B cell (primary cell): ENCODE measurements at regions not wholly inside any gene's neighbourhood (a gene's known extent, or its start where the extent isn't known, plus 50 kb on each side); places are given as distances from the start of the nearest gene placed in this dataset.

Experiments used
- ATAC-seq: fragments of 200-7000 bp; cut with Tn5 transposase; one replicate; pipeline ENCODE4 v1.10.0; 2021; ENCODE audit warnings: low read depth, mild to moderate bottlenecking, moderate number of reproducible peaks, moderate library complexity
- CTCF ChIA-PET: fragments of 350-600 bp; sonication (Branson Sonifier 250); formaldehyde crosslinking; loops from one replicate; lab custom pipeline; 2021; ENCODE audit warnings: antibody characterized with exemption, inconsistent platforms; lab: Charles Lee
- POLR2A ChIA-PET: fragments of 350-600 bp; sonication (Branson Sonifier 250); formaldehyde crosslinking; loops from one replicate; lab custom pipeline; 2021; ENCODE audit warnings: antibody characterized with exemption; lab: Charles Lee
- DNase-seq: peaks from one replicate; pipeline ENCODE4 v3.0.0; 2013
- H2AFZ ChIP-seq: 2 replicates; pipeline ENCODE4 v1.6.1; 2012; ENCODE audit warnings: mild to moderate bottlenecking, low read depth, low read length; ENCODE audit not compliant: insufficient read depth, poor library complexity, severe bottlenecking
- H3K27ac ChIP-seq, 2 donors: 1 replicate in 1 of 2; 2 replicates in 1 of 2; pipeline ENCODE4 v1.5.1; 2012 to 2013; ENCODE audit warnings: low read length in 2 of 2, mild to moderate bottlenecking in 2 of 2, moderate library complexity in 1 of 2
- H3K27me3 ChIP-seq, 4 experiments: fragments of 200-600 bp in 1 of 4; sonication (generic) in 1 of 4; replicated peaks in 1 of 4; 1 replicate in 2 of 4; 2 replicates in 2 of 4; pipeline versions ENCODE4 v1.6.1 to v1.7.0; 2013 to 2016; ENCODE audit warnings: low read length in 3 of 4, mild to moderate bottlenecking in 2 of 4, mixed read lengths in 1 of 4, moderate library complexity in 1 of 4; ENCODE audit not compliant: insufficient read depth in 4 of 4, control insufficient read depth in 3 of 4; ENCODE audit errors: control extremely low read depth in 1 of 4
- H3K36me3 ChIP-seq, 2 experiments: replicated peaks in 1 of 2; 1 replicate in 1 of 2; 2 replicates in 1 of 2; pipeline versions ENCODE4 v1.6.1 to v1.7.1; 2013; ENCODE audit warnings: low read length in 1 of 2; ENCODE audit not compliant: insufficient read depth in 2 of 2, control insufficient read depth in 1 of 2; ENCODE audit errors: control extremely low read depth in 1 of 2, extremely low read depth in 1 of 2
- H3K4me1 ChIP-seq, 2 donors: fragments of 200-600 bp in 1 of 2; sonication (generic) in 1 of 2; 1 replicate in 1 of 2; 2 replicates in 1 of 2; pipeline versions ENCODE4 v1.5.1 to v1.6.1; 2013 to 2017; ENCODE audit warnings: low read length in 2 of 2; ENCODE audit not compliant: control insufficient read depth in 2 of 2, insufficient read depth in 2 of 2
- H3K4me2 ChIP-seq: replicated peaks from 2 replicates; pipeline ENCODE3; 2012; ENCODE audit warnings: mild to moderate bottlenecking, low read depth, low read length; ENCODE audit not compliant: poor library complexity, severe bottlenecking
- H3K4me3 ChIP-seq, 5 experiments: fragments of 200-600 bp in 1 of 5; sonication (generic) in 1 of 5; 1 replicate in 3 of 5; 2 replicates in 2 of 5; pipeline versions ENCODE4 v1.5.1 to v1.7.0; 2011 to 2016; ENCODE audit warnings: low read length in 4 of 5, mild to moderate bottlenecking in 4 of 5, low read depth in 2 of 5, control low read depth in 1 of 5, moderate library complexity in 1 of 5; ENCODE audit not compliant: insufficient read depth in 1 of 5; ENCODE audit errors: control extremely low read depth in 1 of 5, extremely low read depth in 1 of 5
- H3K79me2 ChIP-seq: fragments of 200-600 bp; sonication (generic); one replicate; pipeline ENCODE4 v1.6.0; 2016; ENCODE audit warnings: low read length; ENCODE audit not compliant: control insufficient read depth, insufficient read depth
- H3K9ac ChIP-seq: fragments of 200-600 bp; sonication (generic); 2 replicates; pipeline ENCODE4 v1.6.1; 2017; ENCODE audit warnings: mild to moderate bottlenecking, low read length, moderate library complexity
- H3K9me3 ChIP-seq, 3 donors: one replicate each; pipeline versions ENCODE4 v1.6.1 to v1.7.1; 2013; ENCODE audit warnings: low read length in 2 of 3; ENCODE audit not compliant: control insufficient read depth in 2 of 3, insufficient read depth in 1 of 3; ENCODE audit errors: control extremely low read depth in 1 of 3
- H4K20me1 ChIP-seq: 2 replicates; pipeline ENCODE4 v1.6.0; 2012; ENCODE audit warnings: mild to moderate bottlenecking, low read length; ENCODE audit not compliant: insufficient read depth, control insufficient read depth, poor library complexity, severe bottlenecking
- H3K27ac Mint-ChIP-seq: one replicate; pipeline ENCODE4 v1.8.0; 2021; ENCODE audit warnings: mixed read lengths
- H3K27me3 Mint-ChIP-seq: one replicate; pipeline ENCODE4 v1.8.0; 2021; ENCODE audit warnings: mixed read lengths
- H3K4me1 Mint-ChIP-seq: one replicate; pipeline ENCODE4 v1.8.0; 2021; ENCODE audit warnings: mixed read lengths
- H3K4me3 Mint-ChIP-seq: one replicate; pipeline ENCODE4 v1.8.0; 2021; ENCODE audit warnings: mixed read lengths
- H3K9me3 Mint-ChIP-seq: one replicate; pipeline ENCODE4 v1.8.0; 2022; ENCODE audit warnings: mixed read lengths; ENCODE audit not compliant: insufficient read depth
- CTCF ChIP-seq: fragments of 200-600 bp; IDR thresholded peaks from one replicate; pipeline ENCODE4 v1.8.0; 2022; ENCODE audit warnings: antibody characterized with exemption, mild to moderate bottlenecking
- EZH2 ChIP-seq: IDR thresholded peaks from 2 replicates; pipeline ENCODE4 v1.6.1; 2012; ENCODE audit warnings: borderline replicate concordance, low read depth, mild to moderate bottlenecking, moderate library complexity, low read length; ENCODE audit not compliant: insufficient read depth, poor library complexity, severe bottlenecking
- WGBS: methylation state at CpG from one replicate; pipeline ENCODE4 v1.1.5; 2013; ENCODE audit warnings: missing lambda C conversion rate; ENCODE audit not compliant: insufficient coverage; 5-methylcytosine and 5-hydroxymethylcytosine counted together
- intact Hi-C: fragments of 100-400 bp; cut with micrococcal nuclease; formaldehyde crosslinking; loops from one replicate; pipeline ENCODE4 v1.10.0; 2022

DNA sequence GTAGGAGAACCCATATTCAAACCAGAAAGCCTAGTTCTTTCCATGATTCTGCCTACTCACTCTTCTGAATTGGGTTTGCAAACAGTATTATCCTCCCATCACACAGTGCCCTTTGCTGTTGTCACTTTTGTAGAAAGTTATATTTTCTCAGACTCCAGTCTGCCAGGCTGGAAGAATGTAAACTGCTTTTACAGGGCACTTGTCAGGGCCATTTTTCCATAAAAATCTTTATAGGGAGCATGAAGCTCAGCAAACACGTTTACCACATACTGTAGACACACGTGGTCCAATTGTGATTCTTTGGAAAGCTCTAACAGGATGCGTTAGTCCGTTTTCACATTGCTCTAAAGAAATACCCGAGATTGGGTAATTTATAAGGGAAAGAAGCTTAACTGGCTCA is 204.0 kb downstream of the KCNN2 start:
- CTCF ChIA-PET, result no interaction called here
- no peak overlapping the region for H3K4me3 Mint-ChIP-seq
- H3K9me3 Mint-ChIP-seq, result peaks cover 10% of the 10 kb centered on the region

GRCh38 chr5:114565139-114565538 is 203.3 kb downstream of the KCNN2 start:
- ChIA-PET CTCF (no interaction called here), POLR2A (no interaction called here)
- Histone ChIP-seq H3K27ac (no peak overlapping the region), H3K27me3 (no peaks in the 10 kb centered on the region), H2AFZ (no peak overlapping the region), H3K9ac (no peak overlapping the region), H3K4me1 (no peaks in the 10 kb centered on the region), H3K4me2 (no peak overlapping the region), H3K79me2 (no peaks in the 10 kb centered on the region), H4K20me1 (no peaks in the 10 kb centered on the region), H3K4me3 (no peak overlapping the region), H3K36me3 (no peaks in the 10 kb centered on the region), H3K9me3 (no peaks in the 10 kb centered on the region)
- H3K4me1 Mint-ChIP-seq, result no peaks in the 10 kb centered on the region
- TF ChIP-seq EZH2 (no peak), CTCF (no peak)
- H3K27ac Mint-ChIP-seq, result no peak overlapping the region
- H3K27me3 Mint-ChIP-seq, result no peaks in the 10 kb centered on the region
- ATAC-seq, result no peak
- H3K9me3 Mint-ChIP-seq, result peaks cover 10% of the 10 kb centered on the region
- WGBS, result no CpG with 5 or more reads among the region's 2 CpGs
- DNase-seq, result no peak
- no peak overlapping the region for H3K4me3 Mint-ChIP-seq
- intact Hi-C loops, result no loop called here

More for the DNA sequence above, 204.0 kb downstream of the KCNN2 start:
- Histone ChIP-seq H4K20me1 (no peaks in the 10 kb centered on the region), H3K4me1 (no peaks in the 10 kb centered on the region), H2AFZ (no peak overlapping the region), H3K9ac (no peak overlapping the region), H3K79me2 (no peaks in the 10 kb centered on the region), H3K4me2 (no peak overlapping the region), H3K36me3 (no peaks in the 10 kb centered on the region), H3K27me3 (no peaks in the 10 kb centered on the region), H3K9me3 (no peaks in the 10 kb centered on the region), H3K4me3 (no peak overlapping the region), H3K27ac (no peak overlapping the region)
- POLR2A ChIA-PET, result no interaction called here
- no peaks in the 10 kb centered on the region for H3K4me1 Mint-ChIP-seq
- no peaks in the 10 kb centered on the region for H3K27me3 Mint-ChIP-seq
- no peak for DNase-seq
- 81% methylated on average over 5 of the region's 5 CpGs for WGBS
- intact Hi-C loops, result no loop called here
- ATAC-seq, result no peak
- TF ChIP-seq CTCF (no peak), EZH2 (no peak)
- H3K27ac Mint-ChIP-seq, result no peak overlapping the region
